GM12891 (cell line): ENCODE measurements at regions not wholly inside any gene's neighbourhood (a gene's known extent, or its start where the extent isn't known, plus 50 kb on each side); places are given as distances from the start of the nearest gene placed in this dataset.

Experiments used
- POLR2A ChIP-seq: IDR thresholded peaks from 2 replicates; pipeline ENCODE4 v1.6.1; 2011; ENCODE audit warnings: low read depth, low read length, control low read depth
- POLR2AphosphoS5 ChIP-seq: IDR thresholded peaks from 2 replicates; pipeline ENCODE4 v1.6.1; 2011; ENCODE audit warnings: low read depth, low read length, control low read depth
- TAF1 ChIP-seq: IDR thresholded peaks from 2 replicates; pipeline ENCODE4 v1.6.1; 2011; ENCODE audit warnings: low read depth, low read length, control low read depth

- TF ChIP-seq TAF1 (no peak), POLR2AphosphoS5 (no peak), POLR2A (no peak)
These were observed 281.0 kb downstream of the SAMD5 start for GRCh38 chr6:147789430-147789947.
